Testis (tissue), 2 donors: ENCODE measurements at regions not wholly inside any gene's neighbourhood (a gene's known extent, or its start where the extent isn't known, plus 50 kb on each side); places are given as distances from the start of the nearest gene placed in this dataset.

ENCODE experiments used
- POLR2A ChIP-seq: fragments of 450-650 bp; IDR thresholded peaks from one replicate; pipeline ENCODE4 v1.6.1; 2017; ENCODE audit warnings: antibody characterized with exemption, mild to moderate bottlenecking, moderate library complexity
- TF ChIP-seq, protein P1 (sequence below), 3 experiments: fragments of 450-650 bp in 2 of 3; fragments of 200-600 bp in 1 of 3; sonication (generic) in 1 of 3; IDR thresholded peaks; one replicate each; pipeline ENCODE4 v1.5.1; 2016 to 2019; ENCODE audit warnings: antibody characterized with exemption in 3 of 3, mild to moderate bottlenecking in 2 of 3, moderate library complexity in 1 of 3

DNA sequence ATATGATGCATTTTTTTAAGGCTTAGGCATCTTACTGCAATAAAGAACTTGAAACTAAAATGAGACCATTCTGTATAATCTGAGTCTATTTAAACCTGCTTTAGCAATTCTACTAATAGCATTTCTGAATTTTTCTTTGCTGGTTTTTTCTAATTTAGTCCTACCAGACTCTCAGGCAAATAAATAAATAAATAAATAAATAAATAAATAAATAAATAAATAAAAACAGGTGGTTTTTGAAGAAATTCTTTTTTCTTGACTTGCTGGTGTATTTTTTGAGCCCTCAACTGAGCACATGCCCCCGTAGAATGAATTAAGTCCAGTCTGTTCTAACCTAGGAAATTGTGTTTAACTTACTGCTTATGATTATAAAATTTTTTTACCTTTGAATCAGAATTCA lies 134.7 kb upstream of the FOXP2 start:
- TF ChIP-seq, protein P1, sequence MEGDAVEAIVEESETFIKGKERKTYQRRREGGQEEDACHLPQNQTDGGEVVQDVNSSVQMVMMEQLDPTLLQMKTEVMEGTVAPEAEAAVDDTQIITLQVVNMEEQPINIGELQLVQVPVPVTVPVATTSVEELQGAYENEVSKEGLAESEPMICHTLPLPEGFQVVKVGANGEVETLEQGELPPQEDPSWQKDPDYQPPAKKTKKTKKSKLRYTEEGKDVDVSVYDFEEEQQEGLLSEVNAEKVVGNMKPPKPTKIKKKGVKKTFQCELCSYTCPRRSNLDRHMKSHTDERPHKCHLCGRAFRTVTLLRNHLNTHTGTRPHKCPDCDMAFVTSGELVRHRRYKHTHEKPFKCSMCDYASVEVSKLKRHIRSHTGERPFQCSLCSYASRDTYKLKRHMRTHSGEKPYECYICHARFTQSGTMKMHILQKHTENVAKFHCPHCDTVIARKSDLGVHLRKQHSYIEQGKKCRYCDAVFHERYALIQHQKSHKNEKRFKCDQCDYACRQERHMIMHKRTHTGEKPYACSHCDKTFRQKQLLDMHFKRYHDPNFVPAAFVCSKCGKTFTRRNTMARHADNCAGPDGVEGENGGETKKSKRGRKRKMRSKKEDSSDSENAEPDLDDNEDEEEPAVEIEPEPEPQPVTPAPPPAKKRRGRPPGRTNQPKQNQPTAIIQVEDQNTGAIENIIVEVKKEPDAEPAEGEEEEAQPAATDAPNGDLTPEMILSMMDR (IDR thresholded peaks at IDR 0.05), result no peak
- no peak for TF ChIP-seq POLR2A
